ENCODE measurements at regions not wholly inside any gene's neighbourhood (a gene's known extent, or its start where the extent isn't known, plus 50 kb on each side); places are given as distances from the start of the nearest gene placed in this dataset.

- TF ChIP-seq EZH2 (IDR thresholded peaks at IDR 0.05; ENCODE audit: low read length) = no peak
- no peak for TF ChIP-seq CTCF (optimal IDR thresholded peaks at IDR 0.05 in 1 of 3, IDR thresholded peaks at IDR 0.05 in 1 of 3, conservative IDR thresholded peaks at IDR 0.05 in 1 of 3; ENCODE audit: extremely low read depth in 1 of 3, insufficient read depth in 2 of 3, low read length in 3 of 3)
- no peaks in the 10 kb centered on the region for H3K9me1 ChIP-seq (ENCODE audit: control insufficient read depth, extremely low read depth, insufficient read depth, low read length)
- no peaks in the 10 kb centered on the region for H4K20me1 ChIP-seq (ENCODE audit: control insufficient read depth, extremely low read depth, insufficient read depth, low read length)
- H3K9me3 ChIP-seq (ENCODE audit: control insufficient read depth, low read depth, low read length) = no peaks in the 10 kb centered on the region
- H3K27me3 ChIP-seq (ENCODE audit: control insufficient read depth, extremely low read depth, insufficient read depth, low read length) = peaks cover 3% of the 10 kb centered on the region
- H3K4me2 ChIP-seq (ENCODE audit: control insufficient read depth, extremely low read depth, insufficient read depth, low read depth, low read length) = no peak overlapping the region
- H3K79me2 ChIP-seq (ENCODE audit: control insufficient read depth, insufficient read depth, low read length) = no peaks in the 10 kb centered on the region
- no peaks in the 10 kb centered on the region for H3K4me1 ChIP-seq (ENCODE audit: control insufficient read depth, extremely low read depth, insufficient read depth, low read length)
- no peak overlapping the region for H3K9ac ChIP-seq (ENCODE audit: control insufficient read depth, extremely low read depth, insufficient read depth, low read length)
- FAIRE-seq (no peak), DNase-seq (ENCODE audit: low read depth, low spot score) (no peak)
- dilution Hi-C loops (cut with MboI; ENCODE audit: extremely low pct_ligation_motif_present, low sequenced_read_pairs) = no loop called here
- H3K36me3 ChIP-seq (ENCODE audit: control insufficient read depth in 2 of 2, extremely low read depth in 1 of 2, insufficient read depth in 2 of 2, low read length in 2 of 2) = no peaks in the 10 kb centered on the region
- H2AFZ ChIP-seq (ENCODE audit: control insufficient read depth, low read length) = no peak overlapping the region
- H3K4me3 ChIP-seq (ENCODE audit: control insufficient read depth in 2 of 3, extremely low read depth in 1 of 3, insufficient read depth in 2 of 3, low read depth in 1 of 3, low read length in 3 of 3) = no peak overlapping the region
- H3K27ac ChIP-seq (ENCODE audit: control insufficient read depth, insufficient read depth, low read length) = no peak overlapping the region
These were observed 122.9 kb upstream of the GATA6 start for GRCh38 chr18:22046473-22046872.

- no peak for TF ChIP-seq EZH2 (IDR thresholded peaks at IDR 0.05; ENCODE audit: low read length)
- no peak for TF ChIP-seq CTCF (optimal IDR thresholded peaks at IDR 0.05 in 1 of 3, IDR thresholded peaks at IDR 0.05 in 1 of 3, conservative IDR thresholded peaks at IDR 0.05 in 1 of 3; ENCODE audit: extremely low read depth in 1 of 3, insufficient read depth in 2 of 3, low read length in 3 of 3)
- dilution Hi-C loops (cut with MboI; ENCODE audit: extremely low pct_ligation_motif_present, low sequenced_read_pairs) = no loop called here
- FAIRE-seq (no peak), DNase-seq (ENCODE audit: low read depth, low spot score) (no peak)
- Histone ChIP-seq H3K9me1 (ENCODE audit: control insufficient read depth, extremely low read depth, insufficient read depth, low read length) (no peaks in the 10 kb centered on the region), H3K4me1 (ENCODE audit: control insufficient read depth, extremely low read depth, insufficient read depth, low read length) (no peaks in the 10 kb centered on the region), H3K9me3 (ENCODE audit: control insufficient read depth, low read depth, low read length) (no peaks in the 10 kb centered on the region), H3K9ac (ENCODE audit: control insufficient read depth, extremely low read depth, insufficient read depth, low read length) (no peak overlapping the region), H3K4me2 (ENCODE audit: control insufficient read depth, extremely low read depth, insufficient read depth, low read depth, low read length) (no peak overlapping the region), H3K79me2 (ENCODE audit: control insufficient read depth, insufficient read depth, low read length) (no peaks in the 10 kb centered on the region), H4K20me1 (ENCODE audit: control insufficient read depth, extremely low read depth, insufficient read depth, low read length) (no peaks in the 10 kb centered on the region), H3K4me3 (ENCODE audit: control insufficient read depth in 2 of 3, extremely low read depth in 1 of 3, insufficient read depth in 2 of 3, low read depth in 1 of 3, low read length in 3 of 3) (no peak overlapping the region), H3K27ac (ENCODE audit: control insufficient read depth, insufficient read depth, low read length) (no peak overlapping the region), H3K27me3 (ENCODE audit: control insufficient read depth, extremely low read depth, insufficient read depth, low read length) (peaks cover 3% of the 10 kb centered on the region), H2AFZ (ENCODE audit: control insufficient read depth, low read length) (no peak overlapping the region), H3K36me3 (ENCODE audit: control insufficient read depth in 2 of 2, extremely low read depth in 1 of 2, insufficient read depth in 2 of 2, low read length in 2 of 2) (no peaks in the 10 kb centered on the region)
These were observed 121.9 kb upstream of the GATA6 start for GRCh38 chr18:22047485-22047884.

Measured in keratinocyte (primary cell).